ENCODE measurements at regions not wholly inside any gene's neighbourhood (a gene's known extent, or its start where the extent isn't known, plus 50 kb on each side); places are given as distances from the start of the nearest gene placed in this dataset.
"Not testable (repeated sequence)": the region's sequence is repeated elsewhere in the genome, so short reads cannot be mapped to it uniquely, and the experiment has no call there.

- H3K27ac ChIP-seq: no peak overlapping the region
- TF ChIP-seq CTCF (conservative IDR thresholded peaks at IDR 0.05): no peak
- TF ChIP-seq ZFX (IDR thresholded peaks at IDR 0.05): no peak
These were observed 201.9 kb upstream of the SHH start for GRCh38 chr7:156014201-156014600.

- no peak overlapping the region for H3K27ac ChIP-seq
- TF ChIP-seq ZFX (IDR thresholded peaks at IDR 0.05): no peak
These were observed 200.1 kb upstream of the SHH start for GRCh38 chr7:156012412-156012811.

GRCh38 chr7:156009569-156009968 lies 197.3 kb upstream of the SHH start:
- TF ChIP-seq ZFX (IDR thresholded peaks at IDR 0.05): no peak
- TF ChIP-seq CTCF (conservative IDR thresholded peaks at IDR 0.05): no peak
- H3K27ac ChIP-seq: no peak overlapping the region

GRCh38 chr7:156006876-156007275 lies 194.6 kb upstream of the SHH start:
- not testable (repeated sequence) for H3K27ac ChIP-seq

- no peak overlapping the region for H3K27ac ChIP-seq
- TF ChIP-seq CTCF (conservative IDR thresholded peaks at IDR 0.05) (no peak), ZFX (IDR thresholded peaks at IDR 0.05) (no peak)
These were observed 193.8 kb upstream of the SHH start for GRCh38 chr7:156006024-156006423.

GRCh38 chr7:156005202-156005691 lies 193.0 kb upstream of the SHH start:
- TF ChIP-seq ZFX (IDR thresholded peaks at IDR 0.05) (no peak), CTCF (conservative IDR thresholded peaks at IDR 0.05) (no peak)
- no peak overlapping the region for H3K27ac ChIP-seq

GRCh38 chr7:156004265-156005201 lies 192.3 kb upstream of the SHH start:
- TF ChIP-seq CTCF (conservative IDR thresholded peaks at IDR 0.05) (no peak), ZFX (IDR thresholded peaks at IDR 0.05) (no peak)

GRCh38 chr7:156003220-156004162 lies 191.2 kb upstream of the SHH start:
- no peak overlapping the region for H3K27ac ChIP-seq
- no peak for TF ChIP-seq ZFX (IDR thresholded peaks at IDR 0.05)
- TF ChIP-seq CTCF (conservative IDR thresholded peaks at IDR 0.05): no peak

More at GRCh38 chr7:156004265-156005201, 192.3 kb upstream of the SHH start:
- no peak overlapping the region for H3K27ac ChIP-seq

All from C4-2B (cell line).